ENCODE measurements at regions not wholly inside any gene's neighbourhood (a gene's known extent, or its start where the extent isn't known, plus 50 kb on each side); places are given as distances from the start of the nearest gene placed in this dataset.

DNA sequence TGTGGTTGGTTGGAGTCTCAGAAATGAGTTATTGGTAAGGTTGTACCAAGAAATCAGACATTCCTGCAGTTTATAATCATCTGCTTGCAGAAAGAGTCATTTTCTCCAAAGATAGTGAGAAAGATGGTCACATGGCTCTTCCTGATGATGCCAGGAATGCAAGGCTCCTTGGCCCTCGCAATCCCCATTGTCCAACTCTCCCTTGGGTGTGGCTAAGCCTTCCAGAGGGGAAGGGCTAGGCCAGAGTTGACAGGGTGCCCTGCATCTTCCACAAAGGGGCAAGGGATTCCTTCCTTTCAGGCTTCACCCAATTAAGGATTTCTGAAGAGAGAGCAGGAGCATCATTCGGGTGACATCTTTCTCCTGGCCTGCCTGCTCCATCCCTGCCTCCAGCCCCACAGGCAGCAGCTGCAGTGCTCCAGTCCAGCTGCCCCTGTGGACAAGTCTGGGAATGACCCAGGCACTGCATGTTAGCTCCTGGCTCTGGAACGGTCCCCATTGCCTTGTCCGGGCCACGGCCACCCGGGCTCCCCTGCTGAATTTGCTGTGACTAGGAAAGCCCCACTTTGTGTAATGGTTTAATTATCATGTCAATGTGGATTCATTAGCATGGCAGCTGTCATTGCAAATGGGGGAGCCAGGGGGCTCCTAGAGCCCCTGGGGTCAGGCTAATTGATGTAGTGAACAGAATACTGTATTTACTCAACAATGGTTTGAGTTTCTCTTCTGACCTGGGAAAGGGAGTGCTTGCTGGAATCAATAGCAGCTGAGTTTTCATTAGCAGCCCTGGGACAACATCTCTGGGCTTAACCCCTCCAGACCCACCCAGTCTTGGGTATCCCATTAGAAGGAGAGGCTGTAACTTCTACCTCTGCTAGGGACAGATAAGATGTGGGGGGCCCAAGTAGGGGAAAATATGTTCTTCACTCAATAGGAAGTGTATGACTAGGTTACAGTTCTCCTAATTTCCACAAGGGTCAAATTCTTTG is 112.6 kb upstream of the TBX20 start:
- DNase-seq: no peak
- in situ Hi-C loops (cut with MboI; ENCODE audit: low pct_unique_long_range_greater_than_20kb, low sequenced_read_pairs): no loop called here

DNA sequence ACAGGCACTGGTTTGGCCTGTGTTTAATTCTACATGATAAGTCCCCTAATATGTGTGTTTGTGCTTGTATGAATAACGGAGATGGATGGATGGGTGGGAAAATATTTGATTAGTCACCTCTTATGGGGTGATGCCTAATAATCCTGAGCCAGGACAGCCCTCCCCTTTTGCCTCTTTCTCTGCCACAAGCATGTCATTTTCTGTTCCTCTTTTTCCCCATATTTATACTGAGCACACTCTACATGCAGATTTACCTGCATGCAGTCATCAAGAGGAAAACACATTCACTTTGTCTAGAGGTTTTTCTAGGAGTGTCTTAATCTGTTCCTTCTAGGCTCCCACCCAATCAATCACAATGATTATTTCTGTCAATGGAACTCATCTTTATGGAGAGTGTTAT is 111.6 kb upstream of the TBX20 start:
- in situ Hi-C loops (cut with MboI; ENCODE audit: low pct_unique_long_range_greater_than_20kb, low sequenced_read_pairs): no loop called here
- DNase-seq: no peak

DNA sequence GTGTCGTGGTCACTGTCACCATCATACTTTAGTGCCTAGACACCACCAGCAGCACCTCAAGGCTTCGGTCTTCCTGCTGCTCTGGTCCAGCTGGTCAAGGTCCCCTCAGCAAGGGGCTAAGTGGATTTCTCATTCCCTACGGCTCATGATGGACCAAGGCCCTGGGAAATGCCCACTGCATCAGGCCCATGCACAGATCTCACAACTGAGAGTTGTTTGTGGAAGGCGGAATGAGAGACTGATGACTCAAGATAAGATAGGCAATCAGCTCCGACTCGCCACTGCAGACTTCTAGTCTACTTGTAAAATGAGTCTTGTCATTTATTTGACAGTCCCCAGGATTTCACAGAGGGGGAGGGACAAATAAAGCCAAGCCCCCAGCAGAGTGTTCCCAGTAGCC is 108.4 kb upstream of the TBX20 start:
- in situ Hi-C loops (cut with MboI; ENCODE audit: low pct_unique_long_range_greater_than_20kb, low sequenced_read_pairs): no loop called here
- no peak for DNase-seq

DNA sequence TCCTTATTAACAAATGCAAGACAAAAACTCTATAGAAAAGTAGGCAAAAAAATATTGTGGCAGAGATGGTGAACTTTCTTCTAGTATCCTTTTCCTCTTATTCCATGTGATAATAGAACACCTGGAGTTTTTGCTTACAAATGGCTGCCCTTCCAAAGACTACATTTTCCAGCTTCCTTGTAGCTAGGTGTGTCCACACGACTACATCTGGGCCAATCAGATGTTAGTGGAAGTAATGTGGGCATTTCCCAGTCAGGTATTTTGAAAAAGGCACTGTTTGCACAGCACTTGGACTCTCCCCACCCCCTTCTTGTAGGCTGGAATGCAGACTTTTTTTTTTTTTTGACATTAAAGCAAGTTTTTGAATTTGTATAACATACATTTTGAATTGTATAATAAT is 105.5 kb upstream of the TBX20 start:
- no peak for DNase-seq
- in situ Hi-C loops (cut with MboI; ENCODE audit: low pct_unique_long_range_greater_than_20kb, low sequenced_read_pairs): no loop called here

DNA sequence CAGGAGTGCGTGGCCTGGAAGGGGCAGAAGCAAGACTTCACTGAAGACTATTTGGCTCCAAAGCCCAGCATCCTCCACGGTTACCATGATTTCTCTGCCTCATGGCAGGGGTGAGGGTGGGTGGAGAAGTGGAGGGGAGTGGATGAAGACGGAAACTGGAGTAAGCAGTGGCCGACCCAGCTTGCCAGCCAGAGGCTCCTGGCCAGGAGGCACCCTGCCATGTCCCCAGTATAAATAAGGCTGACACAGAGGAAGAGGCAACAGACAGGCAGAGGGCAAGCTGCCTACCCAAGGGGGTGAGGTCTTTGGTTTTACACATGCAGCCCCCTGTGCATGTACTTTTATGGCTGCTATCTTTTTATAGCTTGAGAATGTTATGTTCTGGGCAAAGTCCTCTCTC is 102.6 kb upstream of the TBX20 start:
- no peak for DNase-seq
- in situ Hi-C loops (cut with MboI; ENCODE audit: low pct_unique_long_range_greater_than_20kb, low sequenced_read_pairs): no loop called here

DNA sequence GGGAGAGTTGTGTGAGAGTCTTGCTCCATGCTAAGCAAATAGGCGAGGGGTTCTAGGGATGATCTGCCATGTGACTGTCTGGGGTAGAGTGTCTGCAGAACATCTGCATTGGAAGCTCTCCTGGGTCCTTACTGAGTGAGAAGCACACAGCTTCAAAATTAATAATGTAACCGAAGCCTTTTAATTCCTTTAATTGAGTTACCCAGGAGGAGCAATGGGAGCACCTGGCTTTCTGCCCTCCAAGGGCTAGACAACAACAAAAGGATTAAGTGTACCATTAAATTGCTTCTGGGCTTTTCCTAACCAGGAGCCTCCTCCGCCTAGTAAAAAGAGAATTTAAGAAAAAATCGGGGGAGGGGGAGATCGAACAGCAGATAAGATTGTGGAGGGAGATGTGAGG is 102.0 kb upstream of the TBX20 start:
- DNase-seq: no peak
- in situ Hi-C loops (cut with MboI; ENCODE audit: low pct_unique_long_range_greater_than_20kb, low sequenced_read_pairs): no loop called here

DNA sequence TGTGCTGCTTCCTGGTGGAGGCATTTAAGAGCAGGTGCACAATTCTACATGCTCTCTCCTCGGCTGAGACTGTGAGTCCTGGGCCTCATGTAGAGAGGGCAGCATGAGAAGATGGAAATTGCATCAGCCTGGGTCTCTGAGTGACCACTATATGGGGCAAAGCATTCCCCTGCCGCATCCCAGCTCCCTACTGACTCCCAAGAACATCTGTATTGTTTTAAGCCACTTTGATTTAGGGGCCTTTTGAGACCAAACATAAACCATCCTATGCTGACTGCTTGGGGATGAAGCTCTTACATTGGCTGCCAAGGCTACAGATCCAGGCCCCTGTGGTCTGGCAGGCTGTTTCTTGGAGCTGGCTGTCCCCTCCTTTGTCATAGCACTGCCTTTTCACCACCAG is 101.3 kb upstream of the TBX20 start:
- no peak for DNase-seq
- in situ Hi-C loops (cut with MboI; ENCODE audit: low pct_unique_long_range_greater_than_20kb, low sequenced_read_pairs): no loop called here

DNA sequence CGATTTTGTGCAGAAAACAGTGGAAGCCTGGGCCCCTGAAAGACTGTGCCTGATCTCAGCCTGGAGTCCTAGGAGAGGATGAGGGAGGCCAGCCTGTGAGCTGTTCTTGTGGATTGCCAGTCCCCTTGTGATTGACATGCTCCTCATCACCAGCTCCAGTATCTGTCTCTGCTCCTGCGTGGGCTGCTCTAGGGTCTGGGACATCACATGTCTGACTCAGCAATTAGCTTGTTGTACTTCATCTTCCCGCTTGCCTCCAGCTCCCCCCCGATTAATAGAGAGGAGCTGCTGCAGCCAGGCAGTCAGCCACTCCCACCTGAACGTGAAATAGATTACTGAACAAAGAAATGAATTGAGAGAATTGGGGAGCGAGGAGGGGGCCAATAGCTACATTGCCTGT is 99.6 kb upstream of the TBX20 start:
- in situ Hi-C loops (cut with MboI; ENCODE audit: low pct_unique_long_range_greater_than_20kb, low sequenced_read_pairs): no loop called here
- DNase-seq: no peak

DNA sequence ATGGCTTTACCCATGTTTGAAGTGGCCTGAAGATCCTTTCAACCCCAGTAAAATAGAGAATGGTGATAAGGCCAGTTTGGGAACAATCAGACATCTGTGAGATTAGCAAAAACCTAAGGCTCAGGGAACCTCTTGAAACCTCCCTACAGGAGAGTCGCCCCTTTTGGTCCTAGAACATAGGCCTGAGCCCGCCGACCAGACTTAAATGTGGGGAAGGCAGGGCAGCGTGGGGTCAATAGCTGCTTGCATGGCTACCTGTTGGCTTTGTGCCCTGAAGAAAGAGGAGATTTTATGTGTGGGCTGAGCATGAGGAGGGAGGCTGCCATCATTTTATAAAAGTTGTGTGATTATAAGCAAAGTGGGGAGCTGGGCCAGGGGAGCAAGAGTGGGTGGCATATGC is 97.6 kb upstream of the TBX20 start:
- in situ Hi-C loops (cut with MboI; ENCODE audit: low pct_unique_long_range_greater_than_20kb, low sequenced_read_pairs): no loop called here
- no peak for DNase-seq

DNA sequence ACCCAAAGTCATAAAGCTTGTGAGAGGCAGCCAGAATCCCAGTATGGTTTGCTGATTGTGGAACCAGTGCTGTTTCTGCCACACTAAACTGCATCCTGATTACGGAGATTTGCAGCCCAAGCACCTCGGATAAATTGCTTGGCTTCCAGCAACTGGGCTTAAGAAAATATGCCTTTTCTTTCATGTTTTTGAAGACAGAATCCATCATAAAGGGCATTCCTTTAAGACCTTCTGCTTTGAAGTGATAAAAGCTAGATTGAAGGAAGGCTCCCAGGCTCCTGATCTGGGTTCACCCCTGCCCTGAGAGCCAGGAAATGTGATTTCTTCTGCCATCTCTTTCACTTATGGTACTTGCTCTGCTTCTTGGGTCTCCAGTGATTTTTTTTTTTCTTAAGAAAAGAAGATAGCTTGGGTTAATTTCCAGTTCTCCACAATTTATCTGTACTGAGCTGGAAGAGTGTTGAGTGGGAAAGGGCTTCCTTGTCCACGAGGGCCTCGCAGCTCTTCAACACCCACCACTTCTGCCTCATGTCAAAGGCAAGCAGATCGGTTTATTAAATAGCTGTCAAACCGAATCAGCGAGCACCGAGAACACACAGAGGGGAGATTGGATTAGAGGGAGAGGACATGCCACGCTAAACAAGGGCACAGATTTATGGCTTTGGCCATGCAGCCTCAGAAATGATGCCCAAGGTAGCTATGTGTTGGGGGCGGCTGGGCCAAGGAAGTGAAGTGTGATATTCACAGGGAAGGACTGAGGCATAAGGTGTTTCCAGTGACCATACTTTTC is 94.9 kb upstream of the TBX20 start:
- in situ Hi-C loops (cut with MboI; ENCODE audit: low pct_unique_long_range_greater_than_20kb, low sequenced_read_pairs): no loop called here
- DNase-seq: no peak

DNA sequence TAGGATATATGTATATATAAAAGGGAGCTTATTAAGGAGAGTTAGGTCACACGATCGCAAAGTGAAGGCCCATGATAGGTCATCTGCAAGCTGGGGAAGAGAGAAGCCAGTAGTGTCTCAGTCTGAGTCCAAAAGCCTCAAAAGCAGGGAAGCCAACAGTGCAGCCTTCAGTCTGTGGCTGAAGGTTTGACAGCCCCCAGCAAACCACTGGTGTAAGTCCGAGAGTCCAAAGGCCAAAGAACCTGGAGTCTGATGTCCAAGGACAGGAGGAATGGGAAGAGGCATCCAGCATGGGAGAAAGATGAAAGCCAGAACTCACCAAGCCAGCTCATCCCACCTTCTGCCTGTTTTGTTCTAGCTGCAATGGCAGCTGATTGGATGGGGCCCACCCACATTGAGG is 88.9 kb upstream of the TBX20 start:
- no peak for DNase-seq
- in situ Hi-C loops (cut with MboI; ENCODE audit: low pct_unique_long_range_greater_than_20kb, low sequenced_read_pairs): no loop called here

DNA sequence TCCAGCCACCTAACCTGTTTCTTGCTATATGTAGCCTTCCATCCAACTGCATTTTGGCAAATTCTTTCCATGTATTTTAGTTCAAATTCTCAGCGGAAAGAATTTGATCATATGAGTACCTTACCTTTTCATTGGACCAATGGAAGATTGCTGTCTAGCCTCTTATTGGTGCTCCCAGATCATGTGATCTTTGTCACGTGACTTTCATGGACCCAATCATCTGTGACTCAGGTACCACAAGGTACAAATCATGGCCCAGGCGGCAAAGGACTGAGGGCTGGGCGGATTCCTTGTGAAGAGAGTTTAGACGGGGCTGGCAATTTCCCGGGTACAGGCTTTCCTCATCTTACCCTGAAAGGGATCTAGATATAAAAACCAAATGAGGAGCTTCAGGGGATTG is 85.9 kb upstream of the TBX20 start:
- in situ Hi-C loops (cut with MboI; ENCODE audit: low pct_unique_long_range_greater_than_20kb, low sequenced_read_pairs): no loop called here

DNA sequence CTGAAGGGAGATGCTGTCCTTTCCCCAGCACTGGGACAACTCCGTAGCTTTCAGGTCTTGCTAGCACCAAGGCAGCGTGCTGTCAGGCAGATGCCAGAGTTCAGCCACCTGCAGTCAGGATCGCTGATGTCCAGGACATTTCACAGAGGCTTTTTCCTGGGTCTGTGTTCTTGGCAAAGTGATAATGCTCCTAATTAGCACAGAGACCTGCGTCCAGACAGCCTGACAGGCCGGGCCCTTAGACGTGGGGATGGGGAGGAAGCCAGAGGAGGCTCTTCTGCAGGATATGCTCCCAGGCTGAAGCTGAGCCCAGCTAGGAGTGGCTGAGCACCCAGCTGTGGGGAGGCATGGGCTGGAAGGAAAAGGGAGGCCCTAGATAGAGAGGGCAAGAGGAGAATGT is 82.5 kb upstream of the TBX20 start:
- in situ Hi-C loops (cut with MboI; ENCODE audit: low pct_unique_long_range_greater_than_20kb, low sequenced_read_pairs): no loop called here
- DNase-seq: no peak

More for the DNA sequence above, 85.9 kb upstream of the TBX20 start:
- no peak for DNase-seq

DNA sequence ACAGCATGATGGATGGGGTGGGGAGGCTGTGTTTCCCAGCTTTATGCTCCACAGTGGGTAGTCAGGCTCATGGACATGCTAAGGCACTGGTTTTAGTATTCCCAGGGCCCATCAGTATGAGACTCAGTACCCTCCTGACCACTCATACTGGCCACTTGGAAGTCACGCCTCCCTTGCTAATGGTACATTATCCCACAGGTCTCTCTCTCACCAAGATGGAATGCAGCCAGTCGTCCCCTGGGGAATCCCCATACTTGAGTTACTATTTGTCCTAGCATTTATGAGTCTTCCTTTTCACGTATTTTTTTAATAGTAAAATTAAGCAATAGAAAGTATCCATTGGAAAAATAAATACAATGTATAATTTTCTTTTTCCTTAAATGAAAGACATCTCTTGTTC is 80.6 kb upstream of the TBX20 start:
- no peak for DNase-seq
- in situ Hi-C loops (cut with MboI; ENCODE audit: low pct_unique_long_range_greater_than_20kb, low sequenced_read_pairs): no loop called here

DNA sequence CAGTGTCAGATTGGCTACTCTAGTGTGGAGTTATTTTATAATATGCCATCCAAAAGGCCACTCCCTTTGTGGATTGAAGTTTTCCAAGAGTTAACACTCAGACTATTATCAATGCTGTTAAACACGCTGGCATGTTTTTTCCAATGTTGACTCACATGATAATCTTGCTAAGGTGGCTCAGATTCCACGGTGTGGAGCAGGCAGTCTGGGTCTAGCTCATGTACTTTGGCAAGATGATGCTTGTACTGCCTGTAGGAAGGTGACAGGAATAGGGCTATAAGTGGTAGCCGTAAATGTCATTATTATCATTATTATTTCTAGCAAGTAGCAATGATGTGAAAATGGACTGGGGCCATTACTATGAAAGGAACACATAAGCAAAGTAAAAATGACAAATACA is 79.4 kb upstream of the TBX20 start:
- in situ Hi-C loops (cut with MboI; ENCODE audit: low pct_unique_long_range_greater_than_20kb, low sequenced_read_pairs): no loop called here
- DNase-seq: no peak

DNA sequence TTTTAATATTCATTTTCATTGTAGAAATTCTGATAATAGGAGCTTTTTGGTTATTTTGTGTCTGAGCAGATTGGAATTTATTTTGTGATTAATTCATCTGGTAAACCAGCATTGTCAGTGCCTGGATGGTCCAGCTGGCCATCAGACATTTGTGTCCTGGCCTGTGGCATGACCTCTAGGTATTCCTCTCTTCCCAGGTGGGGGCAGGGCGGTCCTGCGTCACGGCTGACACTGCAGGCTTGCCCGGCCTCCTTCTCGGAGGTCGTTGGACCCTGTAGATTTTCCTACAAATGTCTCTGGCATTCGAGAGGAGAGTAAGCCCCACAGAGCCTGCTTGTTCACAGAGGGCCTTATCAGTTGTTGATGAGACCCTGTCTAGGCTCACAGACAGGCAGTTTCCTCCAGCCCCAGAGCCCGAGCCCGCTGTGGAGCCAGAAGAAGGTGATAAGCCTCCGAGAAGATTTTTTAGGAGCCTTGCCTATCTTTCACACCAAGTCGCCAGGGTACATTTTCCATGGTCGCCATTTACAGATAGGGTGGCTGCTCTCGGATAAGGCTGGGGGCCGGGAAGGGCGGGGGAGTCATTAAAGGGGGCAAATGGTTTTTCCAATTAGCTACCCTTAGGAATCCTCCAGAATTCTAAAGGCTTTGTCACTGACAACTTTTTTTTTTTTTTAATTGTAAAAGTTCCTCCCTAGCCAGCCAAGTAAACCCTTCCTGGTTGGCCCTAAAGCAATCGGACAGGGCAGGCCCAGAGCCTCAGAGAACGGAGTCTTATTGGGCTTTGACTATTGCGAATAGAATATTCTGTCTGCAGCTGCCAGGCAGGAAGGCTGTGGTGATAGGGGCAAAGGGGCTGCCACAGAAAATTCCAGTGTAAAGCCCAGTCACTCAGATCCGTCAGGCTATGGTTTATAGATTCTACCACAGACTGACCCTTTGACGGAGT is 78.1 kb upstream of the TBX20 start:
- no peak for DNase-seq
- in situ Hi-C loops (cut with MboI; ENCODE audit: low pct_unique_long_range_greater_than_20kb, low sequenced_read_pairs): no loop called here

DNA sequence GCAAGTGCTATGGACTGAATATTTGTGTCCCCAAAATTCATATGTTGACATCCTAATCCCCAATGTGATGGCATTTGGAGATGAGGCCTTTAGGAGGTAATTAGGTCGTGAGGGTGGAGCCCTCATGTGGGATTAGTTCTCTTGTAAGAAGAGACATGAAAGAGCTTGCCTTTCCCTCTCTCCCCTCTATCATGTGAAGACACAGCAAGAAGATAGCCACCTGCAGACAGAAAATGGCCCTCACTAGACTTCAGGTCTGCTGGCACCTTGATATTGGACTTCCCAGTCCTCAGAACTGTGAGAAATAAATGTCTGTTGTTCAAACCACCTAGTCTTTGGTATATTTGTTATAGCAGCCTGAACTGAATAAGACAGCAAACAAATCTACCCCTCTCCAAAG is 75.1 kb upstream of the TBX20 start:
- no peak for DNase-seq
- in situ Hi-C loops (cut with MboI; ENCODE audit: low pct_unique_long_range_greater_than_20kb, low sequenced_read_pairs): no loop called here

DNA sequence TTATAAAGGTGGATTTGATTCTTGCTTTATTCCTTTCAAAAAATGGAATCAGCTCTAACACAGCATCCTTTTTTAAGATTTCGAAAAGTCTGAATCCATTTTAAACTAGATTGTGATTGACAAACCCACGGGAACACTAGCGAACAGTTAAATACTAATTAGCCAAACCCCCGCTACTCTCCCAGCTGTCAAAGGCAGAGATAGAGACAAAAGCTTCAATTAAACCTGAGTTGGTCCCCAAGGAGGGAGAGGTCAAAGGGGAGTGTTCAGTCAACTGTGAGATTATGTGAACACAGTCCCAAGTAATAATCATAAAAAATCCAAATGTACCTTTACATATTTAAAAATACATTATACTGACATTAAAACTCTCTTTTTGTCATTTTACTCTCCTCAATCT is 65.7 kb upstream of the TBX20 start:
- in situ Hi-C loops (cut with MboI; ENCODE audit: low pct_unique_long_range_greater_than_20kb, low sequenced_read_pairs): no loop called here
- DNase-seq: no peak

DNA sequence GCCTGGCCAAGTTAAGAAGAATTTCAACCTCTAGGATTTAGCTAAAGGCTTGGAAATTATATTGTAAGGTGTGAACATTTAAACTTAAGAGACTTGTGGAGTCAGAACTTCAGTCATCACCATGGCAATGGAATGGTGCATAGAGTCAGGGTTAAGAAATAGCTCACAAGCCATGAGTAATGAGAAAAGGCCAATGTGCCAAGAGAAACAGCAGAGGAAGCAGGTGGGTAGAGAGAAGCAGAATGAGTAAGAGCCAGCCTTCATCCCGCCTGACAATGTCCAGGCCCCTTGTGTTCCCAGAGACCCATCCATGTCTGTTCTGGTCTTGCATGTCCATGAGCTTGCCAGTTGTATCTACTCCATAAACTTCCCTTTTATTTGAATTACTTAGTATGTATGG is 62.6 kb upstream of the TBX20 start:
- in situ Hi-C loops (cut with MboI; ENCODE audit: low pct_unique_long_range_greater_than_20kb, low sequenced_read_pairs): no loop called here
- DNase-seq: no peak

Measured in KBM-7 (cell line).